Right cardiac atrium (tissue), 5 donors: ENCODE measurements at regions not wholly inside any gene's neighbourhood (a gene's known extent, or its start where the extent isn't known, plus 50 kb on each side); places are given as distances from the start of the nearest gene placed in this dataset.

Experiments
- ATAC-seq, 2 donors: fragments of 200-7000 bp; cut with Tn5 transposase; one replicate each; pipeline versions ENCODE4 v1.8.0 to v1.9.1; 2020; ENCODE audit warnings: moderate library complexity in 2 of 2, mild to moderate bottlenecking in 1 of 2
- DNase-seq, 3 donors: peaks; one replicate each; pipeline ENCODE4 v3.0.0-alpha.2; 2020
- H3K27ac ChIP-seq: one replicate; pipeline ENCODE4 v1.5.1; 2013; ENCODE audit warnings: mild to moderate bottlenecking, low read length, control low read depth, moderate library complexity
- H3K27me3 ChIP-seq: one replicate; pipeline ENCODE4 v1.6.1; 2013; ENCODE audit not compliant: control insufficient read depth, insufficient read depth
- H3K4me1 ChIP-seq: one replicate; pipeline ENCODE4 v1.6.1; 2013; ENCODE audit warnings: low read length; ENCODE audit not compliant: control insufficient read depth, insufficient read depth
- H3K4me3 ChIP-seq: one replicate; pipeline ENCODE4 v1.5.1; 2013; ENCODE audit warnings: low read length, control low read depth
- H3K9me3 ChIP-seq: one replicate; pipeline ENCODE4 v1.6.1; 2013; ENCODE audit warnings: low read length; ENCODE audit not compliant: control insufficient read depth
- WGBS: extraction: QIAGEN DNeasy Blood & Tissue Kit; methylation state at CpG from one replicate; pipeline ENCODE4 v1.1.7; 2013; 5-methylcytosine and 5-hydroxymethylcytosine counted together
- intact Hi-C, 4 donors: fragments of 100-400 bp; cut with DNase I; formaldehyde crosslinking; loops; one replicate each; pipeline versions ENCODE4 v1.11.0 to v1.14.0; 2022 to 2023
- donor health status: healthy with polysubstance abuse.
- donor health status: DM: no; HTN: yes; CAD: no.
- donor health status: DM: no; HTN: no; CAD: no.
- donor health status: DM: no; HTN: yes; CAD: no; lungs with severe emphysema.
- donor health status: DM: yes; HTN: yes; CAD: no.

DNA sequence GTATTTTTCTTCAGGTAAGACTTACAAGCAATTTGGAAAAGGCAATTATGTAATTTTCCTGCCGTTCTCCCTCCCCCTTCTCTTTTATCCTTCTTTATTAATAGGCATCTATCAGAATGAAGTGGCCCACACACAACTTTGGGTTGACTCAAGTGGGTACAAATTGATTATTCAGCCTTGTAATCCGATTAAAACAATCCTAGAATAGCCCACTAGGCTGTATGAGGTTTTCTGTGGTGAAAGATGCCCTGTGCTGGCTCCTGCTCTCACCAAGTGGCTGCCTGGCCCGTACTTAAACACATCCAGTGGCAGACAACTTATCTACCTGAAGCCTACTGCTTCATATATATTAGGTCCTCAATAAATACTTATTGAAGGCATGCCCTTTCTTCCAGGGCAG lies 177.3 kb upstream of the C9orf72 start:
- Histone ChIP-seq H3K27me3 (peaks cover 2% of the 10 kb centered on the region), H3K27ac (no peak overlapping the region), H3K4me1 (no peaks in the 10 kb centered on the region), H3K9me3 (no peaks in the 10 kb centered on the region), H3K4me3 (no peak overlapping the region)
- intact Hi-C loops, result no loop called here
- WGBS, result 67% methylated on average over 3 of the region's 3 CpGs
- DNase-seq, result no peak
- no peak for ATAC-seq

GRCh38 chr9:27752069-27752468 lies 178.8 kb upstream of the C9orf72 start:
- DNase-seq, result no peak
- H3K4me1 ChIP-seq, result no peaks in the 10 kb centered on the region
- intact Hi-C loops, result no loop called here
- H3K9me3 ChIP-seq, result no peaks in the 10 kb centered on the region
- WGBS, result 89% methylated on average over 4 of the region's 4 CpGs
- H3K27me3 ChIP-seq, result no peaks in the 10 kb centered on the region
- no peak overlapping the region for H3K4me3 ChIP-seq
- ATAC-seq, result no peak
- H3K27ac ChIP-seq, result no peak overlapping the region

GRCh38 chr9:27755846-27756245 lies 182.6 kb upstream of the C9orf72 start:
- ATAC-seq, result no peak
- H3K4me1 ChIP-seq, result no peaks in the 10 kb centered on the region
- intact Hi-C loops, result no loop called here
- DNase-seq, result no peak
- H3K27me3 ChIP-seq, result no peaks in the 10 kb centered on the region
- H3K9me3 ChIP-seq, result no peaks in the 10 kb centered on the region
- H3K4me3 ChIP-seq, result no peak overlapping the region
- no peak overlapping the region for H3K27ac ChIP-seq
- 29% methylated on average over 2 of the region's 2 CpGs for WGBS

GRCh38 chr9:27756418-27756817 lies 183.1 kb upstream of the C9orf72 start:
- 82% methylated on average over 5 of the region's 5 CpGs for WGBS
- intact Hi-C loops, result no loop called here
- Histone ChIP-seq H3K4me1 (no peaks in the 10 kb centered on the region), H3K9me3 (no peaks in the 10 kb centered on the region), H3K27ac (no peak overlapping the region), H3K27me3 (no peaks in the 10 kb centered on the region), H3K4me3 (no peak overlapping the region)
- ATAC-seq (no peak), DNase-seq (no peak)

GRCh38 chr9:27763831-27764230 lies 190.6 kb upstream of the C9orf72 start:
- Histone ChIP-seq H3K4me3 (no peak overlapping the region), H3K27ac (no peak overlapping the region), H3K9me3 (no peaks in the 10 kb centered on the region), H3K4me1 (no peaks in the 10 kb centered on the region), H3K27me3 (no peaks in the 10 kb centered on the region)
- ATAC-seq (no peak), DNase-seq (no peak)
- intact Hi-C loops, result no loop called here
- 93% methylated on average over 7 of the region's 7 CpGs for WGBS

GRCh38 chr9:27765266-27766072 lies 192.2 kb upstream of the C9orf72 start:
- ATAC-seq (no peak), DNase-seq (no peak)
- H3K9me3 ChIP-seq, result no peaks in the 10 kb centered on the region
- H3K4me3 ChIP-seq, result no peak overlapping the region
- WGBS, result 59% methylated on average over 1 of the region's 1 CpG
- intact Hi-C loops, result no loop called here
- H3K27me3 ChIP-seq, result no peaks in the 10 kb centered on the region
- no peaks in the 10 kb centered on the region for H3K4me1 ChIP-seq
- no peak overlapping the region for H3K27ac ChIP-seq

DNA sequence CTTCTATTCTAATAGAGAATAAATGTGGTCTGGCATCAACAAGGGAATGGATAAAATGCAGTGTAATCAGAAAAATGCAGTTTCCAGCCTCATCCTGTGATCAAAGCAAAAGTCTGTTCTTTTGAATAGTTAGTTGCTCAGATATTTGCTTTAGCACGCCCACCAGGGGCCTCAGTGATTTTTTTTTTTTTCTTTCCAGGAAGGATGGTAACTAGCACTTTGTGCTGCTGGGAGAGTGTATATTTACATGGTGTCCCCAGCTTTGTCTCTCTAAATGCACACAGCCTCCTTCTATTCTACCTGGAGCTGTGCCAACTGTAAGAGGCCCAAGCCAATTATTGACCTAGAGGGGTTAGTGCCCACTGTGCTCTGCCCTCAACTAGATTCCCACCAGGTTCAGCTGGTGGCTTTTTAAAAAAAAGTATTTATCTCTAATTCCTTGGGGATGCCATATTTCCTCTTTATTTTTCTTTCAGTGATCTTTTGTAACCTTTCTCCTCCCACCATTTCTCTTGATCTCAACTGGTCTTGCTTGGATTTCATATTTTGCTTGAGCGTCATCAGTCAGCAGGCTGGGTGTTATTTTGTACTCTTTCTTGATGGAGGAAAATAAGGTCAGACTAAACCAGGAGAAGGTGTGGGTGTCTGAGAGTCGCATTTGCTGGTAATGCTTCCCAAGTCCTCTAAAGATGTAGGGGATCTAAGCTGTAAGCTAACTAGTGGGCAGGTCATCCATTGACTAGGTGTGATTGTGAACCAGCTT lies 193.0 kb upstream of the C9orf72 start:
- H3K27me3 ChIP-seq, result no peaks in the 10 kb centered on the region
- no peak for ATAC-seq
- no peaks in the 10 kb centered on the region for H3K9me3 ChIP-seq
- no peak overlapping the region for H3K27ac ChIP-seq
- whole genome bisulfite sequencing, result 68% methylated on average over 3 of the region's 3 CpGs
- DNase-seq, result no peak
- no peaks in the 10 kb centered on the region for H3K4me1 ChIP-seq
- intact Hi-C loops, result no loop called here
- H3K4me3 ChIP-seq, result no peak overlapping the region

GRCh38 chr9:27768781-27769180 lies 195.5 kb upstream of the C9orf72 start:
- 81% methylated on average over 3 of the region's 3 CpGs for WGBS
- intact Hi-C loops, result no loop called here
- no peak for ATAC-seq

GRCh38 chr9:27770541-27770940 lies 197.3 kb upstream of the C9orf72 start:
- DNase-seq, result no peak
- Histone ChIP-seq H3K27me3 (no peaks in the 10 kb centered on the region), H3K4me3 (no peak overlapping the region), H3K9me3 (no peaks in the 10 kb centered on the region), H3K27ac (no peak overlapping the region), H3K4me1 (no peaks in the 10 kb centered on the region)
- intact Hi-C loops, result no loop called here
- WGBS, result 67% methylated on average over 5 of the region's 5 CpGs
- ATAC-seq, result no peak

More at GRCh38 chr9:27768781-27769180, 195.5 kb upstream of the C9orf72 start:
- no peak for DNase-seq
- no peak overlapping the region for H3K4me3 ChIP-seq
- H3K9me3 ChIP-seq, result no peaks in the 10 kb centered on the region
- no peaks in the 10 kb centered on the region for H3K4me1 ChIP-seq
- no peaks in the 10 kb centered on the region for H3K27me3 ChIP-seq
- no peak overlapping the region for H3K27ac ChIP-seq

DNA sequence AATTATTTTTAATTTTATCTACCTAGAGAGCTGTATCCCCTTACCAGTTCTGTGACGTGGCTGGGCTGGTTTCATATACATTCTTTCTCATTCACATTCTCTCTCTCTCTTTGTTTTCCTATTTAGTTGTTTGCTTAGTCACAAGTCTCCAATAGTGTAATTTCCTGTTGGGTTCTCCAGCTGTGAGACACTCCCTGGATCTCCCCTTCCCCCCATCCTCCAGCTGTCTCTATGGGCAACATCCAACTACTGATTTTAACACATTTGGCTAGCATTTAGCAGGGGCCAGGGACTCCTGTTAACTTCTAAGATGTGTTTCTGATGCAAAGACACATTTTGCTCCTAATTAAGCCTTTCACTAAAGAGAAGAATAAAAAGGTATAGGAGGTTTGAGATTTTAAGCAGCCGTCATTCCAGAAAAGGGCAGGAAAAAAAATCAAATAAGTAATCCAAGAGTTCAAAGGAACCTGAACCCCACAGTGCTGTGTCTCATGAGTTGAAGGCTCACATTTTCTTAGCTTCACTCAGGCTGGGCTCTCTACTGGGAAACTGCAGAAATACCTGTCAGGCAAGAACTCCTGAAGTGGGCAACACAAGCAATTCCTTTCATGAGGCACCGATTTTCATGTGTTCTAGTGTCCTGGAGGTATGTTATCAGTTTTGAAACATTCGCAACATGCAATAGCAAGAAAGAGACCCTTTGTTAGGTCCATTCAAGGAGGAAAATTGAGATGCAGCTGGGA lies 198.7 kb upstream of the C9orf72 start:
- ATAC-seq (no peak), DNase-seq (no peak)
- Histone ChIP-seq H3K27ac (no peak overlapping the region), H3K9me3 (no peaks in the 10 kb centered on the region), H3K27me3 (no peaks in the 10 kb centered on the region), H3K4me1 (no peaks in the 10 kb centered on the region), H3K4me3 (no peak overlapping the region)
- WGBS, result 44% methylated on average over 4 of the region's 4 CpGs
- intact Hi-C loops, result no loop called here
